Astrocyte (in vitro differentiated cells and primary cell): ENCODE measurements at regions not wholly inside any gene's neighbourhood (a gene's known extent, or its start where the extent isn't known, plus 50 kb on each side); places are given as distances from the start of the nearest gene placed in this dataset.

ENCODE experiments used
- DNase-seq: peaks from one replicate; pipeline ENCODE4 v3.0.0-alpha.2; 2010; ENCODE audit warnings: low read depth
- FAIRE-seq: peaks from 2 replicates; lab custom pipeline; 2011; peaks lifted over from hg19 to GRCh38; lab: Jason Lieb, UNC
- H2AFZ ChIP-seq: 2 replicates; pipeline ENCODE4 v1.6.0; 2012; ENCODE audit warnings: low read depth, low read length, inconsistent platforms
- H3K27ac ChIP-seq: 2 replicates; pipeline ENCODE4 v1.5.1; 2011; ENCODE audit warnings: low read depth, low read length, inconsistent platforms
- H3K27me3 ChIP-seq: 2 replicates; pipeline ENCODE4 v1.6.0; 2011; ENCODE audit warnings: low read length, inconsistent platforms; ENCODE audit not compliant: insufficient read depth
- H3K36me3 ChIP-seq: 2 replicates; pipeline ENCODE4 v1.5.1; 2011; ENCODE audit warnings: low read length, inconsistent platforms; ENCODE audit not compliant: insufficient read depth
- H3K4me1 ChIP-seq: 2 replicates; pipeline ENCODE4 v1.5.1; 2011; ENCODE audit warnings: low read length, inconsistent platforms; ENCODE audit not compliant: insufficient read depth
- H3K4me2 ChIP-seq: 2 replicates; pipeline ENCODE4 v1.6.0; 2012; ENCODE audit warnings: low read length, inconsistent platforms
- H3K4me3 ChIP-seq: 2 replicates; pipeline ENCODE4 v1.5.1; 2011; ENCODE audit warnings: low read depth, mild to moderate bottlenecking, low read length, inconsistent platforms; ENCODE audit not compliant: insufficient read depth
- H3K79me2 ChIP-seq: 2 replicates; pipeline ENCODE4 v1.6.0; 2012; ENCODE audit warnings: mild to moderate bottlenecking, low read length, inconsistent platforms; ENCODE audit not compliant: insufficient read depth
- H3K9ac ChIP-seq: 2 replicates; pipeline ENCODE4 v1.6.0; 2012; ENCODE audit warnings: mild to moderate bottlenecking, low read length, inconsistent platforms
- H3K9me3 ChIP-seq: 2 replicates; pipeline ENCODE4 v1.5.1; 2012; ENCODE audit warnings: low read depth, mild to moderate bottlenecking, low read length, inconsistent platforms; ENCODE audit not compliant: insufficient read depth
- H4K20me1 ChIP-seq: 2 replicates; pipeline ENCODE4 v1.6.0; 2012; ENCODE audit warnings: low read length, inconsistent platforms; ENCODE audit not compliant: insufficient read depth
- H3K27ac Mint-ChIP-seq: one replicate; pipeline ENCODE4 v1.8.0; 2021; ENCODE audit warnings: mild to moderate bottlenecking, mixed read lengths; ENCODE audit not compliant: unreplicated experiment
- H3K27me3 Mint-ChIP-seq: one replicate; pipeline ENCODE4 v1.8.0; 2021; ENCODE audit warnings: low read depth, mixed read lengths; ENCODE audit not compliant: unreplicated experiment
- H3K36me3 Mint-ChIP-seq: one replicate; pipeline ENCODE4 v1.8.0; 2021; ENCODE audit warnings: low read depth, mixed read lengths; ENCODE audit not compliant: unreplicated experiment
- H3K4me1 Mint-ChIP-seq: one replicate; pipeline ENCODE4 v1.8.0; 2021; ENCODE audit warnings: low read depth, mixed read lengths; ENCODE audit not compliant: unreplicated experiment
- H3K4me3 Mint-ChIP-seq: one replicate; pipeline ENCODE4 v1.8.0; 2021; ENCODE audit warnings: mild to moderate bottlenecking, moderate library complexity, mixed read lengths; ENCODE audit not compliant: unreplicated experiment
- H3K9me3 Mint-ChIP-seq: one replicate; pipeline ENCODE4 v1.8.0; 2021; ENCODE audit warnings: mild to moderate bottlenecking, mixed read lengths; ENCODE audit not compliant: unreplicated experiment
- CTCF ChIP-seq: IDR thresholded peaks from 2 replicates; pipeline ENCODE4 v1.5.1; 2011; ENCODE audit warnings: low read depth, mild to moderate bottlenecking, inconsistent platforms, low read length, moderate library complexity; ENCODE audit not compliant: insufficient read depth
- EZH2 ChIP-seq: IDR thresholded peaks from 2 replicates; pipeline ENCODE4 v1.6.1; 2012; ENCODE audit warnings: mild to moderate bottlenecking, low read length, inconsistent platforms; ENCODE audit not compliant: insufficient read depth

- Mint-ChIP-seq H3K27ac (no peak overlapping the region), H3K27me3 (peaks cover 9% of the 10 kb centered on the region), H3K4me1 (no peaks in the 10 kb centered on the region), H3K9me3 (peaks cover 4% of the 10 kb centered on the region), H3K36me3 (no peaks in the 10 kb centered on the region), H3K4me3 (no peak overlapping the region)
- H3K27me3 ChIP-seq: no peaks in the 10 kb centered on the region
- H3K27ac ChIP-seq: no peak overlapping the region
- FAIRE-seq (no peak), DNase-seq (no peak)
- H4K20me1 ChIP-seq: no peaks in the 10 kb centered on the region
- H3K4me3 ChIP-seq: no peak overlapping the region
- H3K79me2 ChIP-seq: no peaks in the 10 kb centered on the region
- no peak overlapping the region for H3K4me2 ChIP-seq
- TF ChIP-seq EZH2 (no peak), CTCF (no peak)
- no peak overlapping the region for H3K9ac ChIP-seq
- no peaks in the 10 kb centered on the region for H3K9me3 ChIP-seq
- no peaks in the 10 kb centered on the region for H3K36me3 ChIP-seq
- H2AFZ ChIP-seq: no peak overlapping the region
- no peaks in the 10 kb centered on the region for H3K4me1 ChIP-seq
Observed at GRCh38 chr16:51470492-51470891, 319.4 kb upstream of the SALL1 start.

- Mint-ChIP-seq H3K4me3 (no peak overlapping the region), H3K4me1 (peaks cover 3% of the 10 kb centered on the region), H3K9me3 (peaks cover 4% of the 10 kb centered on the region), H3K27me3 (peaks cover 14% of the 10 kb centered on the region), H3K36me3 (no peaks in the 10 kb centered on the region), H3K27ac (no peak overlapping the region)
- Histone ChIP-seq H4K20me1 (no peaks in the 10 kb centered on the region), H3K27ac (no peak overlapping the region), H3K4me2 (no peak overlapping the region), H3K4me1 (peaks cover 5% of the 10 kb centered on the region), H3K4me3 (no peak overlapping the region), H3K36me3 (no peaks in the 10 kb centered on the region), H2AFZ (no peak overlapping the region), H3K9me3 (no peaks in the 10 kb centered on the region), H3K9ac (no peak overlapping the region), H3K27me3 (no peaks in the 10 kb centered on the region), H3K79me2 (no peaks in the 10 kb centered on the region)
- FAIRE-seq: peak; percentile 86
- TF ChIP-seq CTCF (no peak), EZH2 (no peak)
- peak; percentile 70 for DNase-seq
Observed at GRCh38 chr16:51464996-51465395, 313.9 kb upstream of the SALL1 start.

- FAIRE-seq (no peak), DNase-seq (no peak)
- peaks cover 5% of the 10 kb centered on the region for H3K4me1 ChIP-seq
- Mint-ChIP-seq H3K9me3 (no peaks in the 10 kb centered on the region), H3K4me3 (no peak overlapping the region), H3K4me1 (peaks cover 3% of the 10 kb centered on the region), H3K36me3 (no peaks in the 10 kb centered on the region), H3K27ac (no peak overlapping the region), H3K27me3 (peaks cover 7% of the 10 kb centered on the region)
- H3K4me3 ChIP-seq: no peak overlapping the region
- H3K9me3 ChIP-seq: no peaks in the 10 kb centered on the region
- no peak overlapping the region for H3K4me2 ChIP-seq
- H3K27ac ChIP-seq: no peak overlapping the region
- TF ChIP-seq CTCF (no peak), EZH2 (no peak)
- no peak overlapping the region for H3K9ac ChIP-seq
- H4K20me1 ChIP-seq: no peaks in the 10 kb centered on the region
- no peak overlapping the region for H2AFZ ChIP-seq
- H3K79me2 ChIP-seq: no peaks in the 10 kb centered on the region
- no peaks in the 10 kb centered on the region for H3K36me3 ChIP-seq
- no peaks in the 10 kb centered on the region for H3K27me3 ChIP-seq
Observed at GRCh38 chr16:51461255-51461654, 310.2 kb upstream of the SALL1 start.
